ENCODE measurements at regions not wholly inside any gene's neighbourhood (a gene's known extent, or its start where the extent isn't known, plus 50 kb on each side); places are given as distances from the start of the nearest gene placed in this dataset.
A peak's percentile ranks its signal among the peaks of the same experiment; 100 is the strongest.

DNA sequence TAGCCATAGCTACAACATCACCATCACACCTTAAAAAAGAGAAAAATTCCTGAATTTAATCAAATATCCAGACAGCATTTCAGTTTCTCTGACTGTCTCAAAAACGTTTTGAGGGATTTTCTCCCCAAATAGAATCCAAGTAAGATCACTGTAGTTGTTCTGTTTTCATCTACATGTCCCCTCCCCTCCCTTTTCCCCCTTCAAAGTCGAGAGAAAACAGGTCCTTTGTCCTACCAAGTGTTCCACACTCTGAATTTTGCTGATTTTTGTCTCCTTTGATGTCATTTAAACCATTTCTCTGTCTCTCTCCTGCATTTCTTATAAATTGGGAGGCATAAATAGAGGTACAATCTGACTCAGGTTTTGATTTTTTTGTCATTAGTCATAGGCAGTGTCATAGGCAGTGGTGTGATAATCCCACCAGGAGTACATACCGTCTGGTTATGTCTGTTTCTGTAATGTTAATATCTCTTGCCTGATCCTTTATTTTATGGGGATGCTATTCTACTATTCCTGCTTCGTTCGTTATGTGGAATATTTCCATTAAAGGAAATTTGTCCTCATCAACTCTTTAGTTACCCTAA is 348.6 kb downstream of the PTTG2 start:
- DNase-seq (ENCODE audit: low read depth) = no peak
- no peak overlapping the region for H3K4me3 ChIP-seq (ENCODE audit: low read depth, low read length)
- TF ChIP-seq, protein P1, sequence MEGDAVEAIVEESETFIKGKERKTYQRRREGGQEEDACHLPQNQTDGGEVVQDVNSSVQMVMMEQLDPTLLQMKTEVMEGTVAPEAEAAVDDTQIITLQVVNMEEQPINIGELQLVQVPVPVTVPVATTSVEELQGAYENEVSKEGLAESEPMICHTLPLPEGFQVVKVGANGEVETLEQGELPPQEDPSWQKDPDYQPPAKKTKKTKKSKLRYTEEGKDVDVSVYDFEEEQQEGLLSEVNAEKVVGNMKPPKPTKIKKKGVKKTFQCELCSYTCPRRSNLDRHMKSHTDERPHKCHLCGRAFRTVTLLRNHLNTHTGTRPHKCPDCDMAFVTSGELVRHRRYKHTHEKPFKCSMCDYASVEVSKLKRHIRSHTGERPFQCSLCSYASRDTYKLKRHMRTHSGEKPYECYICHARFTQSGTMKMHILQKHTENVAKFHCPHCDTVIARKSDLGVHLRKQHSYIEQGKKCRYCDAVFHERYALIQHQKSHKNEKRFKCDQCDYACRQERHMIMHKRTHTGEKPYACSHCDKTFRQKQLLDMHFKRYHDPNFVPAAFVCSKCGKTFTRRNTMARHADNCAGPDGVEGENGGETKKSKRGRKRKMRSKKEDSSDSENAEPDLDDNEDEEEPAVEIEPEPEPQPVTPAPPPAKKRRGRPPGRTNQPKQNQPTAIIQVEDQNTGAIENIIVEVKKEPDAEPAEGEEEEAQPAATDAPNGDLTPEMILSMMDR (IDR thresholded peaks at IDR 0.05; ENCODE audit: low read depth, low read length, missing control alignments) = no peak

DNA sequence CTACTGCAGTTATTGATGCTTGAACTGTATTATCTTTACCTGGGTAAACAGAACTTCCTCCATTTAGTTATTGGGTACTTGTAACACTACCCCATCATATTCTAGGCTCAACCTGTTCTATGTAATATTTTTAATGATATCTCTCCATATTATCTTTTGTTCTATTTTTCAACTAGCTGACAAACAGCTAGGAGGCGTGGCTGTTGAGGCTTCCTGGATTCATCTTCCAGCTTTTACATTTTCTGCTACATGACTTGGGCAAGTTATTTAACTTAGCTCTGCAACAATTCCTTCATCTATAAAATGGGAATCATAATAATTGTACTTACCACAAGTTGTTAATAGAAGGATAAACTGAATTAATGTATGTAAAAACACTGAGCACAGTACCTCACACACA is 349.3 kb downstream of the PTTG2 start:
- no peak for DNase-seq (ENCODE audit: low read depth)
- TF ChIP-seq, protein P1 (IDR thresholded peaks at IDR 0.05; ENCODE audit: low read depth, low read length, missing control alignments) = no peak

DNA sequence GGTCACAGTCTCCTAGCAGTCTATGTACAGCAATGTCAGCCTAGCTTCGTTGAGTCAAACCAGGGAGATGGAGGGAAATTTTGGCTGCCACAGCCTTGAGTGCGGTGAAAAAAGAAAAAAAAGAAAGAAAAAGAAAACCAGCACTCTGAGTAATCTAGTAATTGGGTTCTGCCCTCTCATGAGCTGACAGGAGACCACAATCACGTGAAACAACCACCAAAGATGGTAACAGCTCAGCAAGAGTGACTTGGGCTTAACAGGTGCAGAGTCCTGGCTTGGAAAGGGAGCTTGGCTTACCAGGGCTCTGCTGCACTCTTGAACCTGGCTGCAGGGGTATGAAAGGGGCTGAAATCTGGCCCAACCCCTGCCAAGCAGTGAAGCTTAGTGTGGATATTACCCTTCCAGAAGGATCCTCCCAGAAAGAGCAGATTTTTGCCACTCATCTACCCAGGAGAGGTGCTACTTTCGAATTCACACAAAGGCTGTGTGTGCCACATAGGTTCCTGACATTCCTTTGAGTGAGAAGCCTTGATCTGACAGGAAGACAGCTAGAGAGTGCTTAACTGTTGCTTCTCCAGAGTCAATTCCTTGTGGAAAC is 350.3 kb downstream of the PTTG2 start:
- DNase-seq (ENCODE audit: low read depth) = peak; percentile 96

More for the DNA sequence above, 349.3 kb downstream of the PTTG2 start:
- no peak overlapping the region for H3K4me3 ChIP-seq (ENCODE audit: low read depth, low read length)

DNA sequence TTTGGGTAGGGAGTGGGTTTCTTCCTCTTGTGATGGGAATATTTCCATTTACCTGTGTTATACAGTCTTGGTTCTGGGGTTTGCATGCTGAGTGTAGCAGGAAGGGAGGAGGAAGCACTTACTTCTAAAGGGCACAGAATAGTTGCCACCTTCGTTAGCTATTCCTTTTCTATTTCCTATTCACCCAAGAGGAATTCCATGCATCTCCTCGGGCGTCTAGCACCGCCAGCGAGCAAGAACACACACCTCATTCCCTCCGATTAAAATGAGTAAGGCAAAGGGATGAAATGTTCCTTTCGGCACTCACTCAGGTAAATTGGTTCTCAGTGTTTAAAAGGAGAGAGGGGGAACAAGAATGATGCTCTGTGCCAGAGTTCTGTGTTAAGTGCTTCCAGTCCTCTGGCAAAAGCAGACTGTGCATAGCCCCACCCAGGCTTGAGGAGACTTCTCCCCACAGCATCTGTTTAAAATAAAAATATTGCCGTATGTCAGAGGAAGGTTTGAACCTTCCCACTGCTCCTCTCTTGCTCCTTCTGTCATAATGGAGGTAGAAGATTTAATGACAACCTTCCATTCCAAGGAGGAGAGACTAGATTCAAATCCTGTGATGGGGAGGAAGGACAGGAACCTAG is 351.4 kb downstream of the PTTG2 start:
- no peak for DNase-seq (ENCODE audit: low read depth)
- TF ChIP-seq, protein P1 (IDR thresholded peaks at IDR 0.05; ENCODE audit: low read depth, low read length, missing control alignments) = no peak
- H3K4me3 ChIP-seq (ENCODE audit: low read depth, low read length) = no peak overlapping the region

More for the DNA sequence above, 350.3 kb downstream of the PTTG2 start:
- TF ChIP-seq, protein P1 (IDR thresholded peaks at IDR 0.05; ENCODE audit: low read depth, low read length, missing control alignments) = no peak
- H3K4me3 ChIP-seq (ENCODE audit: low read depth, low read length) = no peak overlapping the region

DNA sequence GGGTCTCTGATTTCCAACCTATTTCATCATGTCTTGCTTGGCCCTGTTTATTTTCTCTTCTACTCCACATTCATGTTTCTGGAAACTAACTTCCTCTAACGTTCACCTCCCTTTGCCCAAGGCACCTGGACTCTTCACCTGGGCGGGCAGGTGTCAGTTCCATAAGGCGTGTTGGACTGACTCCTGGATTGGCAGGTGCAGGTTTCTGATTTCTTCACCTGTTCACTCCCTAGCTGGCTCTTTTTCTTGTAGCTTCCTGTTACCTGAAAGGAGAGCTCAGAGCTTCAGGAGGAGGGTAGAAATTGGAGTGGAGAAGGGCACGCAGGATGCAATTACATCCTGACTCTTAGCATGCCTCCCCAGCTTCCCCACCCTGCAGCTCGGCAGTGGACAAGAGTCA is 350.8 kb upstream of the KLF3 start:
- H3K4me3 ChIP-seq (ENCODE audit: low read depth, low read length) = no peak overlapping the region
- no peak for DNase-seq (ENCODE audit: low read depth)

DNA sequence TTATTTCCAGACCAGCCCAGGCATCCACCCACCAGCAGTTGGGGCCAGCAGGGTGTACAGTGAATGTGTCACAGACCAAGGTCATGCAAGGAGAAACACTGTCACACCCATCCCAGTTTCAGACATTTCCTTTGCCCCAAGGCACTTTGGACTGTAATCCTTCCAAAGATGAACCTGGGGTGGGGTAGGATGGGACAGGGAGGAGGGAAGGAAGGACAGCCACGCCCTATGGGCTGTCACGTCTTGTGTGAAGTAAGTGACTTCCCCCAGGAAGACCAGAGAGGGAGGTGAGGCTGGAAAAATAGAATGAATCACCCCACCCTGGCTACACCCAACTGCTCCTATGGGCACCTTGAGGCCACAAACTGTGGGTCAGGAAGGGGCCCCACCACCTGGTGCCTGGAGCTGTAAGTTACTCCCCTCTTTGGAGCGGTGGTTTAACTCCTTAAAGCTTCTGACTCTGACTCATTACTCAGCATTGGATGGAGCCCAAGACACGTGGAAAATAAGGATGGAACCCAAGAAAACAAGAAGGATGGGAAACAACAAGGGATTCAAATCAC is 349.9 kb upstream of the KLF3 start:
- TF ChIP-seq, protein P1 (IDR thresholded peaks at IDR 0.05; ENCODE audit: low read depth, low read length, missing control alignments) = no peak
- DNase-seq (ENCODE audit: low read depth) = no peak
- no peak overlapping the region for H3K4me3 ChIP-seq (ENCODE audit: low read depth, low read length)

More for the DNA sequence above, 350.8 kb upstream of the KLF3 start:
- TF ChIP-seq, protein P1 (IDR thresholded peaks at IDR 0.05; ENCODE audit: low read depth, low read length, missing control alignments) = no peak
